GM21447 (cell line): ENCODE measurements at regions not wholly inside any gene's neighbourhood (a gene's known extent, or its start where the extent isn't known, plus 50 kb on each side); places are given as distances from the start of the nearest gene placed in this dataset.
A peak's percentile ranks its signal among the peaks of the same experiment; 100 is the strongest.

Experiments
- ATAC-seq: cut with Tn5 transposase; IDR thresholded peaks from one replicate; pipeline ENCODE4 v1.9.1; 2021; ENCODE audit not compliant: unreplicated experiment

GRCh38 chr2:206368484-206368883, 74.8 kb upstream of the ADAM23 start:
- no peak for ATAC-seq

DNA sequence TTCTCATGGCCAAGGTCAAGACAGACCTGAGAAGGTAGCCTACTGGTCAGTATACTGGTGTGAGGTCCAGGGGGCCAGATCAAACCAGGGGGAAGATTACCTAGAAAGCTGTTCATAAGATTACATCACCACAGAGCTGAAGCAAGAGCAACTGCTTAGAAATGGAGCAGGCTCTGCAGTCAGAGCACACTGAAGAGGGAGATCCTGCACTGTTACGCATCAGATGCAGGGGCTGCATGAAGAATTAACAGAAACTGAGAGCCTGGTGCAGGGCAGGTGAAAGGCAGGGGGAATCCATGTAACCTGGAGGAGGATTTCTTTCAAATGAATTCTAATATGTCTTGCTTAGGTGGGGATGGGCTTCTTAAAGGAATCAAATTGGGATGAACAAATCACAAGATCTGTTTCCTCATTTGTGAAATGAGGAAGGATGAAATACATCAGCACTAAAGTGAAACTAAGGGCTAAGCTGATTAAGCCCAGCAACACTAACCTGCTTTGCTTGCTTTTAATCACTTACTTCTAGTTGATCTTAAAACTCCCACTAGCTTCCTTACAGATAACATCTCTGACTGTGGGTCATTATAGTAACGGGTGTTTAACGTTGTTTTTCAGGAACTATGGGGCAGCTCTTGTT, 74.3 kb upstream of the ADAM23 start:
- ATAC-seq, result no peak

- no peak for ATAC-seq
Measured at GRCh38 chr2:206375956-206376355, 67.4 kb upstream of the ADAM23 start.

- ATAC-seq, result no peak
Measured at GRCh38 chr2:206378835-206379234, 64.5 kb upstream of the ADAM23 start.

DNA sequence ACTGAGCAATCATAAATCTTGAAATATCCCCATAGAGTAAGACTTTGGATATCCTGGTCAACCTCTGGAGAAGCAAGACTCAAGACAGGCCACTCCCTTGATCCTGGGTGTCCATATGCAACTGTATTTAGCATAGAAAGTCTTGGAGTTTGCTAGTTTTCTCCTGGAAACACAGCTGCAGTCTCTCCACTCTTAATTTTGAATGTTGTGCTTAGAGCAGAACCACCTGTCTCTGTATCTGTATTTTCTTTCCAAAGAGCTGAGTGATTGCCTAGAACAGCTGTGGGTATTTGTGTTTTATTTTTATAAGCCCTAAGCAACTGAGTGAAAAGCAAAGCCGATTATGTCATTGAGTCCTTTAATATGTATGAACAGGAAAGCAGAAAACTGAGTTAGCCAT, 64.1 kb upstream of the ADAM23 start:
- ATAC-seq, result no peak

DNA sequence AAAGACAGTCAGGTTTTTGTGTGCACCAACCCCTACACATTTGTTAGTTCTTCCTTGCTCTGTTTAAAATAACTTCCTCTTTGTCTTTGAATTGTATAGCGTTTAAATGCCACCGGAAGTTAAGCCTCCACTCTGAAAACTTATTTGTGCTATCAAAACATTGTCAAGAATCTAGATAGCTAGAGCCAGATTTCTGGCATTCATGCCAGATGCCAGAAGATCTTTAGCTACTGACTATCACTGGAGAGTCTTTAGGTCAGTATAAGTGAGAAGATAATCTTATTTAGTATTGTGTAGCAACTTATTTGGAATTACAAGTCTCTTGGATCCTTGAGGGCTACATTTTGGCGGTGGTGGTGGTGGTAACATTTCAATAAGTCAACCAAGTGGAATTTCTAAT, 63.4 kb upstream of the ADAM23 start:
- no peak for ATAC-seq

DNA sequence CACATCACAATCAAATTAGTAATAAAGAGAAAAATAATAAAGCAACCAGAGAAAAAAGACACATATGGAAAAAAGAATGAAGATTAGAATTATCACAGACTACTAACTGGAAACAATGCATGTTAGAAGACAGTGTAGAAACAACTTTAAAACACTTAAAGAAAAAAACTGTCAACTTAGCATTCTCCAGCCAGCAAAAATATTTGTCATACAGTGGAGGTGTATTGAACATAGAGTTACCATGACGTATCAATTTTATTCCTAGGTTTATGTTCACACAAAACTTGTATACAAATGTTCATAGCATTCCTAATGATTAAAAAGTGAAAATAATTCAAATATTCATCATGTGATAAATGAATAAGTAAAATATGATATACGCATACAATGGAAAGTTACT, 61.5 kb upstream of the ADAM23 start:
- ATAC-seq, result no peak

- no peak for ATAC-seq
Measured at GRCh38 chr2:206383669-206384068, 59.7 kb upstream of the ADAM23 start.

DNA sequence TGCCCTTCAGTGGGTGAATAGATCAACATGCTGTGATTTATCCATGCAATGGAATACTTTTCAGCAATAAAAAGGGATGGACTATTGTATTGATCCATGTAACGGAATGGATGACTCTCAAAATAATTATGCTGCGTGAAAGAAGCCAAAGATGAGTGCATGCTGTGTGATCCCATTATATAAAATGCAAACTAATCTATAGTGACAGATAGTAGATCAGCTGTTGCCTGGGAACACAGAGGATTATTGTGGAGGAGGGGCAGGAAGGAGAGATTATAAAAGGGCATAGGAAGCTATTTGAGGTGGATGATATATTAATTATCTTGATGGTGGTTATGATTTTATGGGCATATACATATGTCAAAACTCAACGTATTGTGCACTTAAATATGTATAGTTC, 55.5 kb upstream of the ADAM23 start:
- no peak for ATAC-seq

DNA sequence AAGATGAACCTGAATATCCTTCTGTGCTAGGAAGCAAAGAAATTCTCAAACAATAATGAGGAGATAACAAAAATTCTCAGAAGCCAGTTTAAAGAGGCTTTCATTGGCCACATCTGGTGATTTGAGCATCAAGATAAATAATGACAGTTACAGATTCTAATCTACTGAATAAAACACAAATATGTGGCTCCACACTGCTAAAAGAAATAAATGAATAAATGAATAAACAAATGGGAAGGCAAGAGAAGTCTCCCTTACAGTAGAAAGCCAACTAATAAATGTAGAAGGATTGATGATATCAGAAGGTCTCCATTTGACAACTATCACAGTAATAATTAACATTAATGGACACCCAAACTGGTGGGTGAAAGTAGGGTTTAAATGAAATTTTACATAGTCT, 54.6 kb upstream of the ADAM23 start:
- no peak for ATAC-seq

- ATAC-seq, result no peak
Measured at GRCh38 chr2:206389164-206389563, 54.2 kb upstream of the ADAM23 start.

DNA sequence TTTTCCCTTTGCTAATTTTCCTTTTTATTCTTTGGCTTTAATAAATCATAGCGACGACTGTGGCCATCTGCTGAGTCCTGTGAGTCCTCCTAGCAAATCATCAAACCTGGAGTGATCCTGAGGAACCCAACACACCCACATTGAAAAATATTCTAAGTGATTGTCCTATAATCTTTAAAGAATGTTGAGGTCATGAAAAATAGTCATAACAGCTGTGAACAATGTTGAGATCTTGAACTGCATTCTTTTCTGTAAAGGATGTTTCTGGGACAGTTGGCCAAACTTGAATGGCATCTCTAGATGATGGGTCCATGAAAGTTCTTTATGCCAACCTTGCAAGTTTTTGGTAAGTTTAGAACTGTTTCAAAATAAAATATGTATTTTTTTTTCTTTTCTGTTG, 53.2 kb upstream of the ADAM23 start:
- no peak for ATAC-seq

DNA sequence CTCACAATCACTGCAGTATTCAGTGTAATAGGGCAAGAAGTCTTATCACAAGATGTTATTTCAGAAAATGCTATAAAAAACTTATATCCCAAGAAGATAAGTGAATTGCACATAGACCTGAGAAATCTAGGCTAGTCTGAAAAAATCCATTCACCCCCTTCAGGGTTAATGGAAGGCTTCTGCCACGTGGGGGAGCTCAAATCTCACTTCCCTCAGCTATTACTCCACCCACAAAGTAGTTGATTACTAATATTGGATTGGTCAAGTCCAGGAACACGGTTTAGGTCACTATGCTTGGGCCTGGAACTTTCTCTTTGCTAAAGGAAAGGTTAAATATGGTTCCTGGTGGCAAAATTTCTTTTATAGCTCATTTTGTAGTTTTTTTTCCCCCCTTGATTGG, 51.2 kb upstream of the ADAM23 start:
- ATAC-seq, result peak; percentile 98
